ENCODE measurements at regions not wholly inside any gene's neighbourhood (a gene's known extent, or its start where the extent isn't known, plus 50 kb on each side); places are given as distances from the start of the nearest gene placed in this dataset.

GRCh38 chr5:133728475-133728874, 116.1 kb upstream of the FSTL4 start:
- no peak for DNase-seq
- H3K27ac ChIP-seq: no peak overlapping the region
- H3K9me3 ChIP-seq: no peaks in the 10 kb centered on the region
- no peaks in the 10 kb centered on the region for H3K36me3 ChIP-seq
- TF ChIP-seq POLR2A (IDR thresholded peaks at IDR 0.05) (no peak), CTCF (IDR thresholded peaks at IDR 0.05) (no peak)
- no peak overlapping the region for H3K4me3 ChIP-seq
- no peaks in the 10 kb centered on the region for H3K27me3 ChIP-seq
- H3K4me1 ChIP-seq: no peaks in the 10 kb centered on the region

GRCh38 chr5:133727636-133728035, 115.3 kb upstream of the FSTL4 start:
- Histone ChIP-seq H3K27ac (no peak overlapping the region), H3K9me3 (no peaks in the 10 kb centered on the region)
- no peak for DNase-seq

GRCh38 chr5:133723651-133724366, 111.5 kb upstream of the FSTL4 start:
- TF ChIP-seq CTCF (IDR thresholded peaks at IDR 0.05): no peak
- no peak for TF ChIP-seq POLR2A (IDR thresholded peaks at IDR 0.05)
- peaks cover 0 to 11% (median 3%) of the 10 kb centered on the region in 4 donors for H3K9me3 ChIP-seq
- DNase-seq: no peak
- no peak overlapping the region for H3K27ac ChIP-seq
- no peaks in the 10 kb centered on the region for H3K4me1 ChIP-seq
- no peak overlapping the region for H3K4me3 ChIP-seq
- H3K27me3 ChIP-seq: no peaks in the 10 kb centered on the region
- H3K36me3 ChIP-seq: no peaks in the 10 kb centered on the region

More at GRCh38 chr5:133727636-133728035, 115.3 kb upstream of the FSTL4 start:
- Histone ChIP-seq H3K4me1 (no peaks in the 10 kb centered on the region), H3K36me3 (no peaks in the 10 kb centered on the region), H3K27me3 (no peaks in the 10 kb centered on the region), H3K4me3 (no peak overlapping the region)
- TF ChIP-seq POLR2A (IDR thresholded peaks at IDR 0.05) (no peak), CTCF (IDR thresholded peaks at IDR 0.05) (no peak)

- no peaks in the 10 kb centered on the region for H3K27me3 ChIP-seq
- H3K36me3 ChIP-seq: no peaks in the 10 kb centered on the region
- TF ChIP-seq CTCF (IDR thresholded peaks at IDR 0.05) (no peak), POLR2A (IDR thresholded peaks at IDR 0.05) (no peak)
- no peak overlapping the region for H3K27ac ChIP-seq
- no peaks in the 10 kb centered on the region for H3K4me1 ChIP-seq
- H3K4me3 ChIP-seq: no peak overlapping the region
- DNase-seq: no peak
- peaks cover 0 to 11% (median 3%) of the 10 kb centered on the region in 4 donors for H3K9me3 ChIP-seq
Observed at GRCh38 chr5:133723126-133723525, 110.8 kb upstream of the FSTL4 start.

DNA sequence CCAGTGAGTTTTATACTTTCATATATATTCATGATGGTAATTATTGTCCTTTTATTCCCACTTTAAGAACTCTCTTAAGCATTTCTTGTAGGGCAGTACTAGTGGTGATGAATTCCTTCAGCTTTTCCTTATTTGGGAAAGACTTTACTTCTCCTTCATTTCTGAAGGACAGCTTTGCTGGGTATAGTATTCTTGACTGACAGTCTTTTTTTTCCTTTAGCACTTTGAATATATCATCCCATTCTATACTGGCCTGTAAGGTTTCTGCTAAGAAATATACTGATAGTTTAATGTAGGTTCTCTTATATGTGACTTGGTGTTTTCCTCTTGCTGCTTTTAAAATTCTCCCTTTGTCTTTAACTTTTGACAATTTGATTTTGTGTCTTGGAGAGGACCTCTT, 109.0 kb upstream of the FSTL4 start:
- H3K27ac ChIP-seq: no peak overlapping the region
- peaks cover 0 to 11% (median 3%) of the 10 kb centered on the region in 4 donors for H3K9me3 ChIP-seq
- no peak overlapping the region for H3K4me3 ChIP-seq
- no peak for DNase-seq
- no peaks in the 10 kb centered on the region for H3K36me3 ChIP-seq
- TF ChIP-seq CTCF (IDR thresholded peaks at IDR 0.05) (no peak), POLR2A (IDR thresholded peaks at IDR 0.05) (no peak)
- H3K4me1 ChIP-seq: no peaks in the 10 kb centered on the region
- H3K27me3 ChIP-seq: no peaks in the 10 kb centered on the region
